GM12872 (cell line): ENCODE measurements at regions not wholly inside any gene's neighbourhood (a gene's known extent, or its start where the extent isn't known, plus 50 kb on each side); places are given as distances from the start of the nearest gene placed in this dataset.

Source experiments
- CTCF ChIP-seq: IDR thresholded peaks from 3 replicates; pipeline ENCODE4 v1.5.1; 2011; ENCODE audit warnings: low read depth, mild to moderate bottlenecking, low read length, moderate library complexity; ENCODE audit not compliant: insufficient read depth

GRCh38 chr6:169160855-169161560 lies 92.6 kb downstream of the THBS2 start:
- no peak for TF ChIP-seq CTCF

DNA sequence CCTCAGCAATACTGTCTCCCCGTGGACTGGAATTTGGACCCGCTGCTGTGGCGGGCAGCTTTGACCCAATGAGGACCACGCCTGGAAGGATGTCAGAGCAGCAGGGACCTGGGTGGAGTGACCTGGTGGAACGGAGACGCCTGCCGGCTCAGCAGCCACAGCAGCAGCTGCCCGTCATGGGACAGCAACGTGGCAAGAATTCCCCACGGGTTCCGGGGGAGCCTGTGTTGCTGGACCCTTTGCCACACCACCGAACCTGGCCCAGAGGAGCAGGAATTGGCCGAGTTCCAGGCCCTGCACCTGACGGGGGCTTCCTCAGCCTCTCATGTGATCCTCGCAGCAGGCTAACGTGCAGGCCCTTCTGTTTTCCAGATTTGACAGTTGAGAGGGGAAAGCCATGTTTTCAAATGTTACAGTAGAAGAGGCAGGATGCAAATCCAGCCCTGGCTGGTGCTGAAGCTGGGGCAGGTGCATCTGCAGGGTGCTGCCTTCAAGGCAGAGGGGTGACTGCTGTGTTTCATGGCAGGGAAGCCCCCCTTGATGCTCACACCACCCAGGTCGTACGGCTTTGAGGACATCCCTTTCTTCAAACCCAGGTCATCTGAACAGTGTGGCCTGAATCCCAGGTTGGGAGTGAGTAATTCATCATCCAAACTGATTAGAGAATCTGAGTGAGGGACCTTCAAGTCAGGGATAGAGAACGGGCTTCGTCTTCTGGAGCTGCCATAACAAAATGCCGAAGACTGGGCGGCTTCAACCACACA lies 93.4 kb downstream of the THBS2 start:
- no peak for TF ChIP-seq CTCF

- TF ChIP-seq CTCF: no peak
These were observed 94.3 kb downstream of the THBS2 start for GRCh38 chr6:169159331-169159730.

- no peak for TF ChIP-seq CTCF
These were observed 95.0 kb downstream of the THBS2 start for GRCh38 chr6:169158691-169159090.

DNA sequence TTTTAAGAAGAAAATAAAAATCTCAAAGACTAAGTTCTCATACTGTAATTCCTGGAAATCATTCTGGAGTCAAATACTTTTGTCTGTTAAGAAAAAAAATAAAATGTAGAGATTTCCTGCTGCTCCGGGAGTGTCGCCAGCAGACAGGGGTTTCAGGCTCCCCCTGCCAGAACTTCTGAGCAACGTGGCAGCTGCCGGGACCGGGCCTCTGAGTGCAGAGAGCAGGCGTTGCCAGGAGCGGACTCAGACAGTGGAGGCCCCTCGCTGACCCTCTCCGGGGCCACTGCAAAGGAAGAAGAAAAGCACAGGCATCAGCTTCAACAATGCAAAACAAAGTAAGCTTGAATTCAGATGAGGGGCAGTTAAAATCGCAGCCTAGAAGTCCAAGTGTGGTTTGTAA lies 95.5 kb downstream of the THBS2 start:
- TF ChIP-seq CTCF: no peak

GRCh38 chr6:169157197-169158148 lies 96.2 kb downstream of the THBS2 start:
- no peak for TF ChIP-seq CTCF

DNA sequence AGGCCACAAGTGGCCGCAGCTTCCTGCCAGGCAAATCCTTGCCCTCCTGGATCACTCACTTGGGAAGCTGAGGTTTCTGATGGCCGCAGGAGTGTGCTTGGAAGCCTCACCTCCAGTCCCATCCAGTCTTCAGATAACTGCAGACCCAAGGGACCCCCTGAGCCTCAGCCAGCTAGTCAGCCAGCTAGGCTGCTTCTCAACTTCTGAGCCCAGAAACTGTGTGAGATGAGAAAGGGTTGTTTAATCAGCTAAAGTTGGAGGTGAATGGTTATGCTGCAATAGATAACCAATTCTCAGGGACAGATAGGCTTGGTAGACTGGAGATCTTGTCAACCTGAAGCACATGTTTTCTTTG lies 96.9 kb downstream of the THBS2 start:
- TF ChIP-seq CTCF: no peak
